GM12874 (cell line): ENCODE measurements at regions not wholly inside any gene's neighbourhood (a gene's known extent, or its start where the extent isn't known, plus 50 kb on each side); places are given as distances from the start of the nearest gene placed in this dataset.

ENCODE experiments used
- TF ChIP-seq, protein P1 (sequence below): IDR thresholded peaks from 2 replicates; pipeline ENCODE4 v1.5.1; 2011; ENCODE audit warnings: low read depth, mild to moderate bottlenecking, control low read depth, low read length, moderate library complexity; ENCODE audit not compliant: insufficient read depth

DNA sequence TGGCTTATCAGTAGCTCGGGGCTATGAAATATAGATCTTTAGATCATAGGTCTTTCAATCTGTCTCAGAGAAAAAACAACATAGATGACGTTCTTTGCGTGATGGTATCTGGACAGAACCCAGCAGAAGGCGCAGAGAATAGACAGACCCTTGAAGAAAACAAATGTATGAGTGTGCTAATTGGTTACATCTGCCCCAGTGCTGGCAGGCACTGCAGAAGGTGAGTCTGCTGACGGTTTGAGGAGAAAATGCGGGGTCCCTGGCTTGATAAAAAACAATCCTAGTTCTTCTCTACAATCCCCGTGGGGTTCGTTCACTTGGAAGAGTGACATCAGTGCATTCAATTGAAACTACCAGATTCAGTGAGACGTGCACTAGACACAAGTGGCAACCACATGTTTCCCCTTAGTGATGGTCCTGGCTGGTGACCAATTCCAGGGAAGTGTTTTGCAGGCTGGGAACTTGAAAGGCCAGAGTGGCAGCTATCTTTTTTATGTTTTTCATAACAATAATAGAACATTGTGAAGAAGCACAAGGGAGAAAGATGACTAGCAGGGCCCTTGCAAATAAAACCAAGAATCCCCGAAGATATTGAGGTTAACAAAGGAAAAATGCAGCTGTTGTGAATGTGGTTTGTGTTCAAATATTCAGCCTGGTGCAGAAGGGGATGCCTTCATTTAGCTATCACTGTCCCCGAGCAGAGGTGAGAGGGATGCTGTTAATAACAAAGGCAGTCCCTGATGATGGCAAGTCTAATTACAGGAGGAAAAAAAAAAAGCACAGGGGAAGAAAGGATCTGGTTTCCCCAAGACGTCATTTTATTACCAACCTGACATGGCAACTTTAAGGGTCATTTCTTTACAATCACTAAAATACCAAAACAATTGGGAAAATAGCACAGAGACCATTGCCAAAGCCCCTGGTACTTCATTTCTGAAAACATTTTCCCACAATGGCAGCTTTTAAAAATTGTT lies 337.6 kb upstream of the FIGN start:
- TF ChIP-seq, protein P1, sequence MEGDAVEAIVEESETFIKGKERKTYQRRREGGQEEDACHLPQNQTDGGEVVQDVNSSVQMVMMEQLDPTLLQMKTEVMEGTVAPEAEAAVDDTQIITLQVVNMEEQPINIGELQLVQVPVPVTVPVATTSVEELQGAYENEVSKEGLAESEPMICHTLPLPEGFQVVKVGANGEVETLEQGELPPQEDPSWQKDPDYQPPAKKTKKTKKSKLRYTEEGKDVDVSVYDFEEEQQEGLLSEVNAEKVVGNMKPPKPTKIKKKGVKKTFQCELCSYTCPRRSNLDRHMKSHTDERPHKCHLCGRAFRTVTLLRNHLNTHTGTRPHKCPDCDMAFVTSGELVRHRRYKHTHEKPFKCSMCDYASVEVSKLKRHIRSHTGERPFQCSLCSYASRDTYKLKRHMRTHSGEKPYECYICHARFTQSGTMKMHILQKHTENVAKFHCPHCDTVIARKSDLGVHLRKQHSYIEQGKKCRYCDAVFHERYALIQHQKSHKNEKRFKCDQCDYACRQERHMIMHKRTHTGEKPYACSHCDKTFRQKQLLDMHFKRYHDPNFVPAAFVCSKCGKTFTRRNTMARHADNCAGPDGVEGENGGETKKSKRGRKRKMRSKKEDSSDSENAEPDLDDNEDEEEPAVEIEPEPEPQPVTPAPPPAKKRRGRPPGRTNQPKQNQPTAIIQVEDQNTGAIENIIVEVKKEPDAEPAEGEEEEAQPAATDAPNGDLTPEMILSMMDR: no peak

DNA sequence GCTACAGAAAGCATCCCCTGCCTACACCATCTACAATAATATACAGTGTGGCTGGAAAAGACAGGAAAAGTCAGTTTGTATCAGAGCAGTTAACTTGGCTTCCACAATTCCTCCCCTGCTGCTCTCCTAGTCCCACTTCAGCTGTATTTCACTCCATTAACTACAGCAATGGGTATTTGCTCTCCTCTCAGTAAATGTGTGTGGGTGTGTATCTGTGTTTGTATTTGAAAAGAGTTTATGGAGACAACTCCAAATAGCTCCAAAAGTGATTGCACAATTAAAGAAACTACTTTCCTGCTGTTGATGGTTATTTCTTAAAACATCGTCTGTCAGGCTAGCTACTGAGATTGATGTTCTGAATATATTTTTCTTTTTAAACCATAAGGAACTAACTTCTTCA lies 333.7 kb upstream of the FIGN start:
- TF ChIP-seq, protein P1: no peak

DNA sequence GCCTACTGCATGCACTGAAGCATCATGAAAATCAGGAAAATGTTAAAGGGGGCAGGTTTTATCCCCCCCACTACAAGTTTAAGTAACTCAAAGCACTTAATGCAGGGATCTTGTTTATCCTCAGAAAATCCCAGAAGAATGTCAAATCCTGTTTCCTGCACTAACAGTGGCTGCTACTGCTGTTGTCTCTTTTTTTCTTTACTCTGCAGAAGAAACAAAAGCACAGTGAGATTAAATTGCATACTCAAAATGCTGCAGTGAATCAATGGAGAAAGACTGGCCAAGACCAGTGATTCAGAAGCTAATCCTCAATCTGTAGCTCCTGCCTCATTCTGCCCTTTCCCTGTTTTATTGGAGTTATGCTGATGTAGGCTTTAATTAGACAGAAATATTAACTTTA lies 332.3 kb upstream of the FIGN start:
- TF ChIP-seq, protein P1: no peak

DNA sequence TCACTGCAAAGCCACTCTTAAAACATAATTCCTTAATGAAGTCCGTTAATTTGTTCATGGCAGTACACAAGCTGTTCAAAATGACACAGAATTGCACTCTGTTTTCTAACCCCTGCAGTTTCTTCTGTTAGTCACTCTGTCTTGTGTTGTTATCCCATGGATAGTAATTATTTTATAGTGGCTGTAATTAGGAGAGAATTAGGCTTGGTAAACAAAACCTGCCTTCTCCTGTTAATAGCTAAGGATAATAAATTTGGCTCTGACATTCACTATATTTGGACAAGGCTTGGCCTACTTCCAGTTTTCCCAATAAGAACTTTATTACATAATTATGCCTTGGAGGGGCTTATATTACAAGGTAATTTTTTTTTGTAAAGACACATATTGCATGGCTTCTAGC lies 330.3 kb upstream of the FIGN start:
- TF ChIP-seq, protein P1: no peak

DNA sequence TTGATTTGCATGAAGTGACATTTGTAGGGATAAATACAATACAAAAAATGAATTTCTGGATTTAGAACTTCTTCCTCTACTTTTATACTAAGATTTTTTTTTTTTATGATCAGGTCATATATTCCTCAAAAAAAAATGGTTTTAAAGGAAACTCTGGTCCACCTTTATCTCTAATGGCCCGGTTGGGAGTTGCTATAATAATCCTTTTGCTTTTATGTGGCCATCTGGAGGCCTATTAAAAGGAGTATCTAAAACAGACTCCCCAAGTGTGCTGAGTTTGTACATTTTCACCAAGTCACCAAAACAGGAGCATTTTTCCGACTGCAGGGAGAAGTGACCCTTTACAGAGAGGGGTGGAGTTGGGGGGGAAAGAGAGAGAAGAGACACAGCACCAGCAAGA lies 329.2 kb upstream of the FIGN start:
- TF ChIP-seq, protein P1: no peak

GRCh38 chr2:164061129-164061746 lies 325.4 kb upstream of the FIGN start:
- TF ChIP-seq, protein P1: peak; percentile 58; the same call in 1 of the 2 replicates

DNA sequence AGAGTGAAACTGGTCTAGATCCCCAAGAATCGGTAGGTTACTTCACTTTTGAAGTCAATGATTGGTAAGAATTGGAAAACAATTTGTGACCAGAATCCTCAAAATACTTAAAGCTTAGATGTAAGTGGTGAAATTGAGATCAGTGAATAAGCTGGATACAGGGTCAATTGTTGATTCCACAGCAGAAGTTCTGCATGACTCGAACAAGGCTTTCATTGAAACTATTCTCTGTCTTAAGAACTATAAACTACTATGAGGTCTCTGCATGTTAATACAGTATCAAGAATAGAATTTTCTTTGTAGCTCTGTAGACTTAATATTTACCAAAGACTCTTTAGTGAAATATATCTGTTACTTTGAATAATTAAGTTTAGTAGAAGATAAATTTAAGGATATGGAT lies 324.2 kb upstream of the FIGN start:
- TF ChIP-seq, protein P1: no peak
